Immature natural killer cell (primary cell): ENCODE measurements at regions not wholly inside any gene's neighbourhood (a gene's known extent, or its start where the extent isn't known, plus 50 kb on each side); places are given as distances from the start of the nearest gene placed in this dataset.
"Not testable (repeated sequence)": the region's sequence is repeated elsewhere in the genome, so short reads cannot be mapped to it uniquely, and the experiment has no call there.

Experiments
- DNase-seq, 3 donors: peaks; one replicate each; pipeline ENCODE4 v3.0.0; 2022; ENCODE audit warnings: mixed read lengths in 1 of 3
- H3K27ac Mint-ChIP-seq, 6 donors: one replicate each; pipeline ENCODE4 v1.8.0; 2020; ENCODE audit warnings: mixed read lengths in 6 of 6, mild to moderate bottlenecking in 5 of 6, inconsistent platforms in 4 of 6, moderate library complexity in 3 of 6
- H3K27me3 Mint-ChIP-seq, 3 donors: one replicate each; pipeline ENCODE4 v1.8.0; 2020 to 2021; ENCODE audit warnings: low read depth in 3 of 3, mild to moderate bottlenecking in 3 of 3, mixed read lengths in 3 of 3, moderate library complexity in 3 of 3, inconsistent platforms in 1 of 3
- H3K36me3 Mint-ChIP-seq, 3 donors: one replicate each; pipeline ENCODE4 v1.8.0; 2020; ENCODE audit warnings: mixed read lengths in 3 of 3, inconsistent platforms in 2 of 3, mild to moderate bottlenecking in 2 of 3
- H3K4me1 Mint-ChIP-seq, 2 donors: one replicate each; pipeline ENCODE4 v1.8.0; 2020; ENCODE audit warnings: inconsistent platforms in 2 of 2, mild to moderate bottlenecking in 2 of 2, mixed read lengths in 2 of 2, moderate library complexity in 1 of 2
- H3K4me3 Mint-ChIP-seq, 5 donors: one replicate each; pipeline ENCODE4 v1.8.0; 2020; ENCODE audit warnings: mild to moderate bottlenecking in 5 of 5, mixed read lengths in 5 of 5, inconsistent platforms in 3 of 5, moderate library complexity in 3 of 5
- H3K9me3 Mint-ChIP-seq, 6 donors: one replicate each; pipeline ENCODE4 v1.8.0; 2020; ENCODE audit warnings: mild to moderate bottlenecking in 6 of 6, mixed read lengths in 6 of 6, inconsistent platforms in 4 of 6, moderate library complexity in 3 of 6

DNA sequence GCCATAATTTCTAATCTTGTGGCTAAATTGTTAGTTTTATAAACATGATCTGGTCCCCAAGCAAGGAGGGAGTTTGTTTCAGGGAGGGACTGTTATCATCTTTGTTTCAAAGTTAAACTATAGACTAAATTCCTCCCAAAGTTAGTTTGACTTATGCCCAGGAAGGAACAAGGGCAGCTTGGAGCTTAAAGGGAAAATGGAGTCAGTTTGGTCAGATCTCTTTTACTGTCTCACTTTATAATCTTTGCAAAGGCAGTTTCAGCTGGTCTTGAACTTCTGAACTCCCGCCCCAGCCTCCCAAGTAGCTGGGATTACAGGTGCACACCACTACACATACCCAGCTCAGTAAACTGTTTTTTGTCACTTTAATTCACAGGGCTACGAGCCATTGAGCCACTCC, 214.7 kb downstream of the ZNF674 start:
- Mint-ChIP-seq H3K27me3 (peaks cover 0 to 4% (median 2%) of the 10 kb centered on the region in 3 donors), H3K4me1 (no peaks in the 10 kb centered on the region), H3K4me3 (no peak overlapping the region), H3K9me3 (no peaks in the 10 kb centered on the region), H3K27ac (no peak overlapping the region), H3K36me3 (no peaks in the 10 kb centered on the region)
- DNase-seq: no peak

DNA sequence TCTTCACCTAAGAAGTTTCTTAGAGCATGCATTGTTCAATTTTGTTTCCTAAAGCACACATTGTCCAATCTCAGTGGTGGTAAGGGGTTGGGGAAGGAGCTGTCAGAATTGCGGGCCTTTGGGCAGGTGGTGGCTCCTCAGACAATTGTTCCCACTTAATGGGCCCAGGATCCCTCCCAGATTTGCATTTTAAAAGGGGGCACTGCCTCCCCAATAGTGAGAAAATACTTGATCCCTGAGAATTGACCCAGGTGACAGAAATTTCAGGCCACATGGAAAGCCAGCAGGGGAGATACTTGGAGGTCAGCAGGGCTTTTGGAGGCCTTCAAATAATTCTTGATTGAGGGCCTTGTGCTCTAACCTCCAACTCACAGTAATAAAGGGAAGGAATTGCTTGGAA, 217.1 kb downstream of the ZNF674 start:
- Mint-ChIP-seq H3K27ac (no peak overlapping the region), H3K27me3 (peaks cover 2 to 11% (median 4%) of the 10 kb centered on the region in 3 donors), H3K9me3 (peaks cover 0 to 1% (median 0%) of the 10 kb centered on the region in 6 donors), H3K4me3 (no peak overlapping the region), H3K36me3 (no peaks in the 10 kb centered on the region), H3K4me1 (no peaks in the 10 kb centered on the region)
- DNase-seq: no peak

DNA sequence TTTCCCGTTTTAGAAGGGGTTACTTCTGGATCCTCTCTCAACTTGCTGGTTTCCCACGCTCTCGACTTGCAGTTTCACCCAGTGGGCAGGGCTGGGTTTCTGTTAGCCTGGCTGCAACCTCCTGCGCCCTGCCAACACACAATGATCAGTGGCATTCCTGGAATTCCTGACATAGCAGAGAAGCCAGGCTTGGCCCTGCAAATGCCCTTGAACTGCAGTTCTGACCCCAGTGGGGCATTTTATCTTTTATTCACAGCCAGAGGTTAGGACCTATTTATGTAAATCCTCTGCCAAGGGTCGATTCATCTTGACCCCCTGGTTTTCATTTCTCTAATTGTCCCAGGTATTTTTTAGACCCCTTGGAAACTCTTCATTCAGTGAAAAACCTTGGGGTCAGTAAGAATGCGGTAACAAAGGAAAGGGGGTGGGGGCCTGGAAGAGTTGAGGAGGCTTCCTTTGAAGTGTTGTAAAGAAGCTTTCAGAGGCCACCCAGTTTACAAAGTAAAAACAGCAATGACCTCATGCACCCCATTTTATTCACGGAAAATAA, 217.6 kb downstream of the ZNF674 start:
- DNase-seq: no peak
- peaks cover 2 to 13% (median 4%) of the 10 kb centered on the region in 3 donors for H3K27me3 Mint-ChIP-seq
- H3K36me3 Mint-ChIP-seq: no peaks in the 10 kb centered on the region
- no peak overlapping the region for H3K27ac Mint-ChIP-seq
- H3K4me1 Mint-ChIP-seq: no peaks in the 10 kb centered on the region
- H3K4me3 Mint-ChIP-seq: no peak overlapping the region
- peaks cover 0 to 1% (median 0%) of the 10 kb centered on the region in 6 donors for H3K9me3 Mint-ChIP-seq

DNA sequence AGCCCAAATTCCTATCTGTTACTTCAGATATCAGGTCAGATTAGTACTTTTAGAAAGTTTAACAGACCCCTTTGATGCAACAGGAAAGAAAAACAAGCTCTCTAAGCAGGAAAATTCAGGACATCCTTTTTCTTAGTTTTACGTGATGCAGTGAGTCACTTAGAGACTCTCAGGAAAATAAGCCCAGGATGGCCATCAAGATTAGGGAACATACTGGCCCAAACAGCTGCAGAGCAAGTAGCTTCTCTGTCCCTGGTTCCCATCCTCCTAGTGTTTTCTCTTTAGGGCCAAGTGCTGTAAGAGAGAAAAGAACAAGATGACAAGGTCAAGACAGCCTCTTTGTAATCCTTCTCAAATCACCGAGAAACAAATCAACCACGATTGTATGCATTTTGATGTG, 219.1 kb downstream of the ZNF674 start:
- H3K9me3 Mint-ChIP-seq: peaks cover 0 to 1% (median 0%) of the 10 kb centered on the region in 6 donors
- H3K36me3 Mint-ChIP-seq: no peaks in the 10 kb centered on the region
- no peak overlapping the region for H3K27ac Mint-ChIP-seq
- no peaks in the 10 kb centered on the region for H3K4me1 Mint-ChIP-seq
- H3K27me3 Mint-ChIP-seq: peaks cover 0 to 13% (median 4%) of the 10 kb centered on the region in 3 donors
- no peak overlapping the region for H3K4me3 Mint-ChIP-seq
- no peak for DNase-seq

DNA sequence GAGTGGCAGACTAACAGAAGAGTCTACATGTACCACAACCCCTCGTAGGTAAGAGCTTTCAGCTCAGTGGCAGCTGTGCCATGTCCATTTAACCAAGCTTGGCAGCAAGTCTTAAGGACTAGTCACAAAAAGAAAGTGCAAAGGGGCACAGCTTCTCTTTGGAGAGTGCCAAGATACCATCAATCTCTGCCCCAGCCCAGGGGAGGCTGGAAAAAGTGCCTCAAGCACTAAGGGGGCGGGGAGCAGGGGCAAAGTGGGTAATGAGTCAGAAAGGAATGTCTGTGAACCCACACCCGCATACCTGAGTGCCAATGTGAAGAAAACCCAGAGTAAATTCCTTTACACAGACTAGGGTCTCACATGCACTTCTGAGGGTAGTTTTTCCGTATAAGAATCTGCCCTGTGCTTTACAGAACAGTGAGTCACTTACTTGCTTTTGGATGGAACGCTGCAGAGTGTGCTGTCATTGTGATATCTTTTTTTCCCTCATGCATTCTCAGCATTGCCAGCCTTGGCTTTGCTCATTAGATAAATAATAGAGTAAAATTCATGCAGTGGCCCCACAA, 219.8 kb downstream of the ZNF674 start:
- peaks cover 0 to 14% (median 4%) of the 10 kb centered on the region in 3 donors for H3K27me3 Mint-ChIP-seq
- no peak overlapping the region for H3K4me3 Mint-ChIP-seq
- DNase-seq: no peak

DNA sequence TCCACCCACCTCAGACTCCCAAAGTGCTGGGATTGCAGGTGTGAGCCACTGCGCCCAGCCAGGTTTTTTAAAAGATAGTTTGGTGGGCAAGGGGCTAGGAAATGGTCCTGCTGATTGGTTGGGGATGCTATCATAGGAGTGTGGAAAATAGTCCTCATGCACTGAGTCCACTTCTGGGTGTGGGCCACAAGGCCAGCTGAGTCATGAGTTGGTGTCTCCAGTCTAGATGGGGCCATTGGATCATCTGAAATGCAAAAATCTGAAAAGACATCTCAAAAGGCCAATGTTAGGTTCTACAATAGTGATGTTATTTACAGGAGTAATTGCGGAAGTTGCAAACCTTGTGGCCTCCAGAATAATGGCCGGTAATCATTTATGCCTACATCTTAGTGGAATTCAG, 221.1 kb downstream of the ZNF674 start:
- H3K27ac Mint-ChIP-seq: no peak overlapping the region
- no peaks in the 10 kb centered on the region for H3K36me3 Mint-ChIP-seq
- no peak for DNase-seq
- H3K4me1 Mint-ChIP-seq: peaks cover 0 to 7% of the 10 kb centered on the region in 2 donors
- peaks cover 0 to 13% (median 4%) of the 10 kb centered on the region in 3 donors for H3K27me3 Mint-ChIP-seq
- no peak overlapping the region for H3K4me3 Mint-ChIP-seq
- H3K9me3 Mint-ChIP-seq: peaks cover 0 to 1% (median 0%) of the 10 kb centered on the region in 6 donors

More for the DNA sequence above, 219.8 kb downstream of the ZNF674 start:
- H3K9me3 Mint-ChIP-seq: peaks cover 0 to 1% (median 0%) of the 10 kb centered on the region in 6 donors
- peaks cover 0 to 1% of the 10 kb centered on the region in 2 donors for H3K4me1 Mint-ChIP-seq
- no peaks in the 10 kb centered on the region for H3K36me3 Mint-ChIP-seq
- no peak overlapping the region for H3K27ac Mint-ChIP-seq

DNA sequence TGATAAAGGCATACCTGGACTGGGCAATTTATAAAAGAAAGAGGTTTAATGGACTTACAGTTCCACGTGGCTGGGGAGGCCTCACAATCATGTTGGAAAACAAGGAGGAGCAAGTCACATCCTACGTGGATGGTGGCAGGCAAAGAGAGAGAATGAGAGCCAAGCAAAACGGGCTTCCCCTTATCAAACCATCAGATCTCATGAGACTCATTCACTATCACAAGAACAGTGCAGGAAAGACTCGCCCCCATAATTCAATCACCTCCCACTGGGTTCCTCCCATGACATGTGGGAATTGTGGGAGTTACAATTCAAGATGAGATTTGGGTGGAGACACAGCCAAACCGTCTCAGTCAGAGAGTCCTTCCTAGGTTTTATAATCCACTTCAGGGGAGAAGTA, 222.3 kb downstream of the ZNF674 start:
- not testable (repeated sequence) for H3K27ac Mint-ChIP-seq, DNase-seq, H3K4me1 Mint-ChIP-seq

DNA sequence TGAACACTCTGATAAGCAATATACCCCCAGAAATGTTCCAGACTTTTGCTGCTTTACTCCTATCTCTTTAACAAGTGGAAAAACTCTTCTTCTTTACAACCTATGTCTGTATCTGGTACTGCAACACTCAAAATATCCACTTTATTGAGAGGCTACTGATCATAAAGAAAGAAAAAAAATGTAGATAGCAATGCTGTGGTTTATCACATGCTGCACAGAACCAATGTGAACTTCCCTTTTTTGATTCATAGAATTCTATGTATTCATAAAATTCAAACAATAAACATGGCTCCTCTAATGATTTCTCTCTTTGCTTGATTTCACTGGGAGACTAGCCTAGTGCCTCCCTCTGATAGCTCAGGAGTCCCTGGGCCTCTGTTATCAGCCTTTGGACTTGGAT, 223.5 kb downstream of the ZNF674 start:
- Mint-ChIP-seq H3K9me3 (peaks cover 0 to 1% (median 0%) of the 10 kb centered on the region in 6 donors), H3K4me1 (peaks cover 0 to 7% of the 10 kb centered on the region in 2 donors), H3K27ac (no peak overlapping the region), H3K36me3 (no peaks in the 10 kb centered on the region), H3K27me3 (peaks cover 2 to 11% (median 4%) of the 10 kb centered on the region in 3 donors), H3K4me3 (no peak overlapping the region)
- no peak for DNase-seq

More for the DNA sequence above, 222.3 kb downstream of the ZNF674 start:
- H3K9me3 Mint-ChIP-seq, H3K4me3 Mint-ChIP-seq, H3K36me3 Mint-ChIP-seq: not testable (repeated sequence)
- H3K27me3 Mint-ChIP-seq: peaks cover 0 to 13% (median 4%) of the 10 kb centered on the region in 3 donors

DNA sequence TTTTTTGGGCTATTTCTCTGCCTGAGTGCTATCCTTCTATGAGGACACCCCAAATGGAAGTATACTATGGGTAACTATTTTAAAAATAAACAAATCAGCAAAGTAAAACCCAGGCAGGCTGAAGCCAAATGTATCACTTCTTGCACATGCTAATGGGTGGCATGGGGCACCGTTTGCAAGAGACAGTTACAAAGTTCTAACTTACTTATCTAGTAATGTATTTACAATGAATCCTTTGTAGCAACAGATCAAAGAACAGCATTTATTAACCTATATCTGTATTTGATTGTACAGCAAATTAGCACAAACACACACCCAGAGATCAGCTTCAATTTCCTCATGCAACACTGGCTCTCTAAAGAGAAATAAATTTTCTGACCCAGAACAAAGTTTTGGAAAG, 225.5 kb downstream of the ZNF674 start:
- Mint-ChIP-seq H3K27me3 (peaks cover 2 to 8% (median 4%) of the 10 kb centered on the region in 3 donors), H3K4me3 (no peak overlapping the region), H3K27ac (no peak overlapping the region), H3K4me1 (peaks cover 0 to 7% of the 10 kb centered on the region in 2 donors), H3K9me3 (no peaks in the 10 kb centered on the region), H3K36me3 (no peaks in the 10 kb centered on the region)
- no peak for DNase-seq

DNA sequence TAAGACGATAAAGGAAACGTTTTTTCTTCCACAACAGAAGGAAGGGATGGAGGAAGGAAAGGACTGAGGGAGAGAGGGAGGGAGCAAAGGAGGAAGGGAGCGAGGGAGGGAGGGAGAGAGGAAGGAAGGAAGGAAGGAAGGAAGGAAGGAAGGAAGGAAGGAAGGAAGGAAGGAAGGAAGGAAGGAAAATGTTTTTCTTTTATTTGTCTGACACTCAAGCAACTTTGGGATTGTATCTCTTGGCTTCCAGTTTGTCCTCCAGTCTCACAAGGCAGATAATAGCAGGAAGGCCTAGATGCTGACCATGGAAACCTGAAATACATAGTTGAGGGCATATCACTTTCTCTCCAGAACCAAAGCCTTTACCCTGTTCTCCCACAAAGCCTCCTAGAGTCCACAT, 226.7 kb downstream of the ZNF674 start:
- Mint-ChIP-seq H3K27me3 (peaks cover 2 to 7% (median 4%) of the 10 kb centered on the region in 3 donors), H3K27ac (no peak overlapping the region), H3K4me1 (peaks cover 0 to 7% of the 10 kb centered on the region in 2 donors), H3K9me3 (no peaks in the 10 kb centered on the region), H3K36me3 (no peaks in the 10 kb centered on the region), H3K4me3 (no peak overlapping the region)
- DNase-seq: no peak

DNA sequence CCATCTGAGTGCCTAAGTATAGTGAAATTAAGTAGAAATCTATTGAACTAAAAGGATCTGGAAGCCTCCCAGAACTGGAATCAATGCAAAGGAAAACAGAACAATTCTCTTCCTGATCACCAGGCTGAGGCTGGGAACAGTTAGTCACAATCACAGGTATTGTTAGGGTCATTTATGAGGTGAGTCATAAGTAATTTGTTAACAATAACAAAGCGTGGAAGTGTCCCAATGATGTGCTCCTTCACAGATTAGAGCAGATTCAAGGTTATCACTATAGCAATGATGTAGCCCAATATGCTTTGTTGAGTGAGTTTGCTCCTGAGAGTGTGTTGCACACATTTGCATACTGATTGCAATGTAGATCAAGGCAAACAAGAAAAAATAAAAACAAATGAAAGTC, 228.1 kb downstream of the ZNF674 start:
- no peak for DNase-seq
- H3K4me3 Mint-ChIP-seq: no peak overlapping the region
- H3K4me1 Mint-ChIP-seq: peaks cover 0 to 7% of the 10 kb centered on the region in 2 donors
- no peaks in the 10 kb centered on the region for H3K9me3 Mint-ChIP-seq
- H3K27ac Mint-ChIP-seq: no peak overlapping the region
- H3K27me3 Mint-ChIP-seq: peaks cover 0 to 5% (median 2%) of the 10 kb centered on the region in 3 donors
- H3K36me3 Mint-ChIP-seq: no peaks in the 10 kb centered on the region

DNA sequence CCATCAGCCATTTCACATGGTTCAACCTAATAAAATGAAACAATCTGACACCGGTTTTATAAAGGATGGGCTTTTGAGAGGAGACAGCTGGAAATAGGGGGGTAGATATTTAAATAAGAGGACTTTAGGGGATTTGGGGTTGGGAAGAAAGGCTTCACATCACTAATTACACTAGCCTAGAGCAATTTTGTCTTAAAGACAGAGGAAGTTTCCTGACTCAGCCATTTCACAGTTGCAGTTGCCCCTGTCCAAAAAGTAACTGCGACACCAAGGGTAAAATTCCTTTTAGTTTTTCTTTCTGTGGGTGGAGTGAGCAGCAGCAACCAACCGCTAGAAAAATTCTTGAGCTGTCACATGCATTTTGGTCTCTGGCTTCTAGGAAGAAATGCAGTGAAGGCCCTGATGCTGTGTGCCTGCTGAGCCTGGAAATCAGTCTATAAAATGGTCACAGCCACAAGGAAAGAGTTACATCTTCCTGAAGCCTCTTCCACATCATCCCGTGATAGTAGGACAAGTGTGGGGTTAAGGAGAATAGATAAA, 233.6 kb downstream of the ZNF674 start:
- H3K9me3 Mint-ChIP-seq: no peaks in the 10 kb centered on the region
- H3K27me3 Mint-ChIP-seq: peaks cover 0 to 4% (median 0%) of the 10 kb centered on the region in 3 donors
- no peak for DNase-seq
- no peak overlapping the region for H3K27ac Mint-ChIP-seq
- H3K4me1 Mint-ChIP-seq: no peaks in the 10 kb centered on the region
- H3K4me3 Mint-ChIP-seq: no peak overlapping the region
- H3K36me3 Mint-ChIP-seq: no peaks in the 10 kb centered on the region

DNA sequence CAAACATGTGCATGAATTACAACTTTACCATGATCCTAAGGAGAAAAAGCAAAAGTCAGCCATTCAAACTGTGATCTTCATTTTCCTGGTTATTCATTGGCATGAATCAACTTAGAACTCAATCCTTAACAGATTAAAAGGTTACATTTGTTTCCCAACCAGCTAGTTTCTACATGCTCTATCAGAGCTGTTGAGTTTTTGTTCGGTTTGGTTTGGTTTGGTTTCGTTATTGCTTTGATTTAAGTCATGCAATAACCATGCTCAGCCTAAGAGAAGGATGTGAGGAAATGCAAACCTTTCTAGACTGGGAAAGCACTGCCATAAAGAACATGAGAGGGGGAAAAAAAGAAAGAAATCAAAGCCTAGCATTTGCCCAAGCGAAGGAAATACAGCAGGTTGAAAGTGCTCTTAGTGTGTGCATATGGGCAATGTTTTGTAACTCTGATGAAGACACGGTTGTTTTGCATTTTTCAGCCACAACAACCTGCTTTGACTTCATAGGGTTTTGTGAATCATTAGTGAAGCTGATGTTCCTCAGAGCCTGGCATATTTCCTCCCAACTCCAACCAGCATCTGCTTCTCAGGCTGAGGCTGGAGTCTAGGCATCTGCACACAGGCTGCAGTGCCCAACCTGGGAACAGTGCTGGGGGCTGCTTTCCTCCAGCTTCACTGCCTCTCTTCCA, 234.3 kb downstream of the ZNF674 start:
- Mint-ChIP-seq H3K27me3 (peaks cover 0 to 4% (median 0%) of the 10 kb centered on the region in 3 donors), H3K36me3 (no peaks in the 10 kb centered on the region), H3K27ac (no peak overlapping the region), H3K4me1 (no peaks in the 10 kb centered on the region), H3K9me3 (no peaks in the 10 kb centered on the region), H3K4me3 (no peak overlapping the region)
- DNase-seq: no peak

DNA sequence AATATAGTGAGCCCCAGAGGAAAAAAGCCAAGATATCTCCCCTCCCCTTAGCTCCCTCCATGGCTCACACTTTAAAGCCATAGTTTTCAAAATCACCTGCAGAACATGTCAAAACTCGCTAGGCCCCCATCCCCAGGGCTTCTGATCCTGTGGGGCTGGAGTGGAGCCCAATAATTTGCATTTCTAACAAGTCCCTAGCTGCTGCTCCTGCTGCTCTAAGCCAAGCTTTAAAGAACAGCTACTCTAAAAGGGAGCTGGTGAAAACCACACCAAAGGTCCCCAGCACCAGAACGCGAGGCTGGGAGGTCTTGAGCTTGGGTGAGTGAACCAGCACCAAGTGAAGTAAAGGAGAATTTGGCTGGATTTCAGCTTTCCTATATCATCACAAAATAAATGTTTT, 237.1 kb downstream of the ZNF674 start:
- Mint-ChIP-seq H3K27ac (no peak overlapping the region), H3K36me3 (peaks cover 0 to 4% (median 0%) of the 10 kb centered on the region in 3 donors), H3K4me3 (no peak overlapping the region), H3K9me3 (peaks cover 0 to 7% (median 0%) of the 10 kb centered on the region in 6 donors), H3K27me3 (peaks cover 0 to 10% (median 1%) of the 10 kb centered on the region in 3 donors), H3K4me1 (no peaks in the 10 kb centered on the region)
- no peak for DNase-seq
